ENCODE measurements at regions not wholly inside any gene's neighbourhood (a gene's known extent, or its start where the extent isn't known, plus 50 kb on each side); places are given as distances from the start of the nearest gene placed in this dataset.

- no peak for DNase-seq
Measured at GRCh38 chr5:74372051-74372450, 268.5 kb downstream of the ENC1 start.

DNA sequence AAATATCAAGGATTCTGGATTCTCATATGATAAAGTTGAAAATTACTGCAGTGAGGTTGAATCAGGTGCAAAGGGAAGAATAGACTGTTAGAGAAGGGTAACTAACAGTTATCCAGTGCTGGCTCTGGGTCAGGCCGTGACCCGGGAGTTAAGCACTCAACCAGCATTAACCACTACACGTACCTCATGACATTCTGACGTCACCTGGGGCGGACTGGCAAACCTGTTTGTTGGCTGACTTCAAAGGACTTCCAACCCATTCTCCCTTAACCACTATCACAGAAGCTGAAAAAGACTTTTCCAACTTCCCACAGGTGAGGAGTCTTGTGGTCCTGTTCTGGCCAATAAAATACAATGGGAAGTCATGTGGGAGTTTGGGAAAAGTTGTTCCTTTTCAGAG, 268.9 kb downstream of the ENC1 start:
- no peak for DNase-seq

GRCh38 chr5:74370168-74370567, 270.4 kb downstream of the ENC1 start:
- no peak for DNase-seq

DNA sequence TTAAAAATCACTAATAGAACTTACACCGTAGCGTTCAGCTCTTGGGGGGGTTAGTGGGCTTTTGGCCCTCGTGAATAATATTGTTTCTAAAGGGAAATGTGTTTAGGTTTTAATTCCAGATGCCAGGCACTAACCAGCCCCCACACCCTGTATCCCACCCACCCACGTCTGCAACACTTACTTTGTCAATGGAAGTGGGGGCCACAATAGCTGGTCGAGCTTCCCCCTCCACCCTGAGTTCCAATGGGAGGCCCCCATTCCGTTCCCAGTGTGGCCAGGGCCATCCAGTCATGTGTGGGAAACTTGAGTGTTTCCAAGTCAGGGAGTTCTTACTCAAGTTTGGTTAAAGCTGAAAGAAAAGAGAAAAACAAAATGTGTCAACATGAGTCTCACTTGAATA, 271.4 kb downstream of the ENC1 start:
- no peak for DNase-seq

GRCh38 chr5:74367934-74368333, 272.6 kb downstream of the ENC1 start:
- DNase-seq, result no peak

GRCh38 chr5:74367241-74367733, 273.2 kb downstream of the ENC1 start:
- DNase-seq, result no peak

DNA sequence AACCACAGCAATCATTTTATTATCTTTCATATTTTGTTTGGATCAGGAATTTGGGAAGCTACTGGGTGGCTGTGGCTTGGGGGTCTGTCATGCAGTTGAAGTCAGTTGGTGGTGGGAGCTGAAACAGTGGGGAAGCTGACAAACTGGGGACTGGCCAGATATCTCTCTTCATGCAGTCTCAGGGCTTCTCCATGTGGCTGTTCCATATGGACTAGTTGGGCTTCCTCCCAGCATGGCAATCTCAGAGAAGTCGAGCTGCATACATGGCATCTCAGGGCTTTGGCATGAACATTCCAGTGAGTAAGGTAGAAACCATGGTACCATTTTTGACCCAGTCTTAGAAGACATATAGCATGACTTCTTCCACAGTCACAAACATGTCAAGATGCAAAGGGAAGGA, 274.8 kb downstream of the ENC1 start:
- DNase-seq, result no peak

GRCh38 chr5:74364507-74364906, 276.0 kb downstream of the ENC1 start:
- DNase-seq, result no peak

DNA sequence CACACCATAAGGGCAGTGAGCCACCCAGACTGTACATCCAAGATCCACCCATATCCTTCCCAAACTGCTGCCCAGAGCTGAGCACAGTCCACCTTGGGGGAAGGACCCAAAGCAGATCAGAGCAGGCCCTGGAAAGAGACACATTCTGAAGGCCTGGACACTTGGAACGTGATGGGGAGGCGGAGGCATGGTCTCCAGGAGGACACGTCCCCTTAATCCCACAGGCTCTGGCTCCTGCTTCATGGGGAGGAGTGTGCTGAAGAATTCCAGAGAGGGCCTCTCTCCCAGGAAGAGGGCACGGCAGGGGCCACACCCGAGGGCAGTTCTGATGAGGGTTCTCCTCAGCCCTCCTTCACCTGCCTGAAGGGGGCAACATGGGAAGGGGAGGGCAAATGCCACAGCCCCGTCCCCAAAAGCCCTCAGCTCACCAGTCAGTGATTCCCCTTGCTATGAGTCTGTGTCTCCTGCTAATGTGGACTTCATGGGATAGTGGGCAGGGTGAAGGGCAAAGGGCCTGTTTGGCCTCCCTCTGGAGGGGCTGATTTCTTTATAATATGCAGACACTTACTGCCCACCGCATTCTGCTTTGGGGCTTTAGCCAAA, 276.8 kb downstream of the ENC1 start:
- DNase-seq, result no peak

DNA sequence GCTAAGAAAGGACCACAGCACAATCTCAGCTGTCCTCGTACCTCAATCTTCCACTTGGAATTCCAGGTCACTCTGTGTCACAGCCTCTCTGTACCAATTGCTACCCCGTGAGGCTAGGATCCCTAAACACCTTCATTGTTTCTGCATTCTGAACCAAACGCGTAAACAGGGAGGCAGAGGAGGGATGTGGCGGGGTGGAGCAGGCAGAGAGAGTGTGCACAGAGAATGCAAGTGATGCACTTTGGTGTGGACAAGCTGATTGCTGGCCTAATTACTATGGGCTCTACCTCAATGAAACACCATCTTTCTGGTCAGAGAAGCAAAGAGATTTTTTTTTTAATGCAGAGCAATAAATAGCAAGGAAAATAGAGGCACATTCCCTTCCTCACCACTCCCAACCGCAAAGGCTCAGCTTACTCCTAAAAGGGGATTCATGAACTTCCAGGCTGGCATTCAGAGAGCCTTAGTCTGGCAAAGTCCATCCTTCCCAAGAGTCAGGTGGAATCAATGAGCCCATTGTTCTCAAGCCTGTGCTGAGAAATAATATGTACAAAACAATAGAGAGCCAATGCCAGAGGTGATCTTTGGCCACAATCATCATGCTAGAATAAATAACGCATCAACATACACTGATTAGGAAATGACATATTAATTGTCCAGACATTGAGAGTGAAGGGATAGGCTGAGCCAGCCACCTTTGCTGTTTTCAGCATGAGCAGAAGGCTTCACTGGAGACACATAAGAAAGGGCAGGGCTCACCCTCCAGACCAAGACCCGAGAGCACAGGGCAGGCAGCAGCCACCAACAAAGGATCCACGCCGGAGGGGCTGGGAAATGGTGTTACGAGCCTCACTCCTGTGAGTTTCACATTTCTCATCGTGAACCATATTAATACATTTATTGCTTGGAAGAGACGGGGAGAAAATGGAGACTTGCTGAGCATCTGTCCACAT, 278.8 kb downstream of the ENC1 start:
- no peak for DNase-seq

DNA sequence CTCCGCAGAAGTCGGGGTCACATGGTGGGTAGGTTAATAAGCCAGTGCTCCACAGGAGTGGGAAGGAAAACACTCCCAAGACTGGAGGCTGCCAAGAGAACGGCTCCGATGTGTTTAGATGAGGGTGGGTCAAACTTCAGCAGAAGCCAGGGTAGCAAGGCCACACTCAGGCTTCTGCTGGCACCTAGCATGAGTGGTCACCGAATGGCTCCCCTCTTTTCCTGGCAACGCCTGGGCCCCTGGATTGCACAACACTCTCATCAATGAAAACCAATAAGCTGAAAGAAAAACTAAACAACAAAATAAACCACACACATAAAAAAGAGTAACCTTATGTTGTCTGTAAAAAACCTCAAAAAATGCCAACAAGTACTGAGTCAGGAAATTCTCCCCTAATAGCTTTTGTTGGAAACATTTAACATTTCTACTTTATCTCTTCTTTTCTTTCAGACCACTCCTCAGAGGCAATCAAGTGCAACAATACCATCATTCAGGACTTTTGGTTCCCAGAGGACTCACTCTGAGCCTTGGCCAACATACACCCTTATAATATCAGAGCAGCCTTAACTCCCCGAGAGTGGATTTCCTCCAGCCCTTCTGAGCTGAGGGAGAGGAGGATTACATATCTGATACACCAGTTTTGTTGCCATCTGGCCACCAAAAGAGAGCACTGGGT, 279.9 kb downstream of the ENC1 start:
- no peak for DNase-seq

- DNase-seq, result no peak
Measured at GRCh38 chr5:74357827-74358226, 282.7 kb downstream of the ENC1 start.

DNA sequence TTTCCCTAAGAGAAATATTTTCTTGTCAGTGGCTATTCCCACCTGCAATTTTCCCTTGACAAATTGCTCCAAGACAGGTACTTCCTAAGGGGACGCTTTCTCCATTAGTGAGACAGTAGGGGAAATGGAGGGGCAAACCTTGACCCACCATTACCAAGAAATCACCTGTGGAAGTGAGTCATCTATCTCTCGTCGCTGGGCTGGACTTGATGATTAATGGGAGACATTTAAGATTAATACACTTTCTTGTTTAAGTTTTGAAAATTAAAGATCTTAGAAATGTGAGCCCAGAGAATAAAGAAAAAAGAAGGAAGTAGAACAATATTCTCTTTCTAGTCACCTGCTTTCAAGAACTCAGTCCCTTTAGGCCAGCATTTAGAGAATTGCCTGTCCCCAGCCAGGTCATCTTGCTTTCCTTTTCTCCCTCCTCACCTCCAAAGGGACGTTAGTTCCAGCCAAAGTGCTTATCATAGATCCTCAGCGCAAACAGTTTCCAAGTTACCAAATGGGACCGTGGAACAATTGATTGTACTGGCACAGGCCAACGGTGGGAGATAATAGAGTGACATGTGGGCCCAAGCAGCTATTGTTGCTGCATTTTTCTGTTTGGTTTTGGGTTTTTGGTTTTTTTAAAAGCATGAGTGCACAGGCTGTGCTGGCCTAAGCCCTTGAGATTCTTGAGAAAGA, 284.4 kb downstream of the ENC1 start:
- DNase-seq, result no peak

DNA sequence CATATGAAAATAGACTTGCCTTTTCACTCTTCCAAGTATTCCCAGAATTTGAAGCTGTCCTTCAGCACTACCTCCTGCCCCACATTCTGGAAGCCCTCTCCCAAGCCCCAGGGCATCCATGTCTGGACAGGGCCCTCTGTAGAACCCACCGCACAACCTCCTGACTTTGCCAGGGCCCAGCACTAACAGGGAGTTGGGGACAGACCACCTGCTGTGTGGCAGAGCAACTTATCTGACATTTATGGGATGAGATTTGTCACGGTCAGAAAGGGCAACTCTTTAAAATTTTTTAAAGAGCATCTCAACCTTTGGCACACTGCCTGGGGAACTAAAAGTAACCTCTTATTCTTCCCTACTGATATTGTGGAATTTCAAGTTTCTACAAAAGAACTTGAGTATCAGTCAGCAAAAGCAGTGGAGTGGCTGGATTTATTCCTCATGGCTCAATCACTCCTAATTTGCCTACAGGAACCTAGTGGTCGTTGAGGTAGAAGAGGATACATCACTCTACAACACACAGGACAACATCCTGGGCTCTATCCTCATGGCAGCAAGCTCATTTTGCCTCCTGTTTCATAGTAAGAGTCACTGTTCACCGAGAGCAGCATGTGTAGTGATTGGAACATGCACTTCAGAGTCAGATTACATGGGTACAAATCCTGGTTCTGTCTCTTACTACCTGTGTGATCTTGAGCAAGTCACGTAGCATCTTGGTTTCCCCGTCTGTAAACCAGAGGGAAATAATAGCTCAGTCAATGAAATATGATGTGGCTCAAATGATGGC, 285.3 kb downstream of the ENC1 start:
- peak; percentile 39 for DNase-seq

GRCh38 chr5:74352256-74352655, 288.3 kb downstream of the ENC1 start:
- DNase-seq, result no peak

- no peak for DNase-seq
Measured at GRCh38 chr5:74342948-74343682, 297.4 kb downstream of the ENC1 start.

DNA sequence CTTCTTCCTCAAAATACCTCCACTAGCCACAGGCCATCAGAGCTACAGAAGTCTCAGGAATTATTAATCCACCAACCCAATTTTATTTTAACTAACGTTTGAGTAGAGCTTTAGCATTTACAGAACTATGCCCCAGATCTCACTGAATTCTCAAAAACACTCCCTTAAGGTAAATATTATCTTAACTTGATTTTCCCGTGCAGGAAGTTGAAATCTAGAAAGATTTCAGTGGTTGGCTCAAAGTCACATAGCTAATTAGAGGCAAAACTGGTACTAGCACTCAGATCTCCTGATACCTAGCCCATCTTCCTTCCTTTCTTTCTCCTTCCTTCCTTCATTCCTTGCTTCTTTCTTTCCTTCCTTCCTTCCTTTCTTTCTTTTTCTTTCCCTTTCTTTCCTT, 298.3 kb downstream of the ENC1 start:
- DNase-seq, result no peak

DNA sequence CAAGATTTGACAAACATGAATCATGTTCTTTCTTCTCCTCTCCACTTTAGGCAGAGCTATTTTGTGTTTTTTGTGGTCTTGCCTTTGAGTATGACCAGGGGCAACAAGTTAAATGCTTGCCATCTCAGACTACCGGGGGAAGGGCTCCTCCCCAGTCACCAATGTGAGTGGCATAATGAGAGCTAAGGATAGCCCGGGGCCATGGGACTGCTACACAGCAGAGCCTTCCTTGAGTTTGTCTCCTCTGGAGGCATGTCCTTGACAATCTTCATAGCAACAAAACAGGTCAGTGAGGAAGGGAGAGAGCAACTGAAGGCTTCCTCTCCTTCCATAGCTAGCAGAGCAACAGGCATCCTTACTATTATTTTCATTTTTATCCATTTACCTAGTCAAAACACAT, 299.3 kb downstream of the ENC1 start:
- DNase-seq, result no peak

GRCh38 chr5:74340476-74340875, 300.1 kb downstream of the ENC1 start:
- DNase-seq, result no peak

DNA sequence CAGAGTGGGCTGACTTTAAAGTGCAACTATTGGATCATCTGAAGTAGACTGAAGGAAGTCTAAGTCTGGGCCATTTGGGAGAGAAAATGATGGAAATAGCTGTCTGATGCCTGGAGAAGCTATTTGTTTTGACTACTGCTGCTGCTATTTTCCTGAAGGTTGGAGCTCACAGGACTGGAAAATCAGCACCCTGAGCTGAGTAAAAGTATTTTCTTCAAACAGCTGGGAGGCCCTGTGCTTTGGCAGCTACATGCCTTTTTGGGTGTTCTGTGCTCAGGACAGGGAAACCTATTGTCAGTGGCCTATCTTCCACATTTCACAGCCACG, 302.6 kb downstream of the ENC1 start:
- DNase-seq, result no peak

GRCh38 chr5:74337254-74337983, 303.1 kb downstream of the ENC1 start:
- DNase-seq, result no peak
